WTC11 (cell line): ENCODE measurements at regions not wholly inside any gene's neighbourhood (a gene's known extent, or its start where the extent isn't known, plus 50 kb on each side); places are given as distances from the start of the nearest gene placed in this dataset.
A peak's percentile ranks its signal among the peaks of the same experiment; 100 is the strongest.

Experiments
- ATAC-seq: fragments of 200-7000 bp; cut with Tn5 transposase; 2 replicates; pipeline ENCODE4 v1.10.0; 2021; ENCODE audit warnings: mild to moderate bottlenecking, moderate library complexity
- CTCF ChIA-PET: fragments of 300-600 bp; sonication (Branson Sonifier 250); formaldehyde crosslinking; loops from one replicate; lab custom pipeline; 2021; ENCODE audit warnings: antibody characterized with exemption; lab: Charles Lee
- POLR2A ChIA-PET: fragments of 350-600 bp; sonication (Branson Sonifier 250); formaldehyde crosslinking; loops from one replicate; lab custom pipeline; 2021; ENCODE audit warnings: antibody characterized with exemption; lab: Charles Lee
- DNase-seq: peaks from one replicate; pipeline ENCODE4 v3.0.0; 2021; ENCODE audit warnings: low spot score
- H3K27ac Mint-ChIP-seq: 2 replicates; pipeline ENCODE4 v1.8.0; 2021; ENCODE audit warnings: mixed read lengths
- H3K27me3 Mint-ChIP-seq: 2 replicates; pipeline ENCODE4 v1.8.0; 2021; ENCODE audit warnings: low read depth, mild to moderate bottlenecking, moderate library complexity, mixed read lengths
- H3K36me3 Mint-ChIP-seq: 2 replicates; pipeline ENCODE4 v1.8.0; 2021; ENCODE audit warnings: mixed read lengths
- H3K4me1 Mint-ChIP-seq: 2 replicates; pipeline ENCODE4 v1.8.0; 2022; ENCODE audit warnings: mixed read lengths
- H3K4me3 Mint-ChIP-seq: 2 replicates; pipeline ENCODE4 v1.8.0; 2021; ENCODE audit warnings: mild to moderate bottlenecking, moderate library complexity, mixed read lengths
- H3K9me3 Mint-ChIP-seq: 2 replicates; pipeline ENCODE4 v1.8.0; 2021; ENCODE audit warnings: mixed read lengths
- GABPB1 ChIP-seq: sonication (generic); formaldehyde crosslinking; IDR thresholded peaks from 2 replicates; pipeline ENCODE4 v1.8.1; 2023; ENCODE audit warnings: mild to moderate bottlenecking, missing genetic modification reagents
- MAX ChIP-seq: sonication (generic); formaldehyde crosslinking; IDR thresholded peaks from 2 replicates; pipeline ENCODE4 v1.8.0; 2022; ENCODE audit warnings: mild to moderate bottlenecking, missing genetic modification reagents
- MYBL2 ChIP-seq: sonication (generic); formaldehyde crosslinking; IDR thresholded peaks from 2 replicates; pipeline ENCODE4 v1.8.1; 2023; ENCODE audit warnings: mild to moderate bottlenecking, moderate library complexity, missing genetic modification reagents
- STAT6 ChIP-seq: sonication (generic); formaldehyde crosslinking; conservative IDR thresholded peaks from 2 replicates; pipeline ENCODE4 v1.8.1; 2023; ENCODE audit warnings: mild to moderate bottlenecking, low read depth, missing genetic modification reagents, moderate library complexity
- USF2 ChIP-seq: sonication (generic); formaldehyde crosslinking; IDR thresholded peaks from 2 replicates; pipeline ENCODE4 v1.8.1; 2023; ENCODE audit warnings: mild to moderate bottlenecking, missing genetic modification reagents, moderate library complexity
- ZBTB21 ChIP-seq: sonication (generic); formaldehyde crosslinking; IDR thresholded peaks from 2 replicates; pipeline ENCODE4 v1.8.1; 2023; ENCODE audit warnings: mild to moderate bottlenecking, missing genetic modification reagents, borderline replicate concordance
- ZNF416 ChIP-seq: fragments of 250-450 bp; sonication (Bioruptor Pico); IDR thresholded peaks from 2 replicates; pipeline ENCODE4 v1.9.0; 2021; ENCODE audit warnings: mild to moderate bottlenecking, inconsistent platforms
- ZNF671 ChIP-seq: fragments of 250-450 bp; sonication (Bioruptor Pico); IDR thresholded peaks from 2 replicates; pipeline ENCODE4 v1.8.0; 2021; ENCODE audit warnings: mild to moderate bottlenecking
- TF ChIP-seq, protein P1 (sequence below): sonication (generic); formaldehyde crosslinking; IDR thresholded peaks from 2 replicates; pipeline ENCODE4 v1.8.0; 2023; ENCODE audit warnings: missing genetic modification reagents
- TF ChIP-seq, protein P2 (sequence below): sonication (generic); formaldehyde crosslinking; IDR thresholded peaks from 2 replicates; pipeline ENCODE4 v1.8.0; 2023; ENCODE audit warnings: missing genetic modification reagents, mild to moderate bottlenecking, borderline replicate concordance
- TF ChIP-seq, protein P3 (sequence below): fragments of 250-450 bp; sonication (Bioruptor Pico); IDR thresholded peaks from 2 replicates; pipeline ENCODE4 v1.9.0; 2021; ENCODE audit warnings: mild to moderate bottlenecking, borderline replicate concordance

DNA sequence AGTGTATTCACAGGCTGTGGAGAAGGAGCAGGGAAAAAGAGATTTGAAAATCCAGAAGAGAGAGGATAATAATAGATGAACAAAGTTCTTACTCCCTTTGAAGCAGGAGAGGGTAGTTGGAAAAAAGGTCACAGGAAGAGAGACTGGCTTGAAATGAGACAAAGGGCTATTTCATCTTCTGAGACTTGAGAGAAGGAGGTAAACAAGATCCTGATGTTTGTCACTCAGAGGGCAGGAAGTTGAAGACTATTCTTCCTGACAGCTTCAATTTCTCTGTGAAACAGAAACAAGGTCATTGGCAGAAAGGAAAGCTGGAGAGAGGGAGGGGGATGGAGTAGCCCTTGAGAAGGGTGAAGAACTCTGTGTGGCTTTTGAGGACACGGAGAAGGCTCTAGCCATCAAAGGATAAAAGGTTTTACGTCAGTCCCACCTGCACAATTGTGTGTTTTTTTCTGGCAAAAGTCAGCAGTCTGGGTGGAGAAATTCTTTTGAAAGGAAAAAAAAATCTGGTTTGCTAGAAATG lies 216.1 kb upstream of the STEAP4 start:
- ChIA-PET POLR2A (no interaction called here), CTCF (interaction anchor here (1.4 kb wide), 1 partner anchor 279 kb away, joined by 4 read pairs; no protein-coding TSS in a partner anchor)
- H3K9me3 Mint-ChIP-seq = peaks cover 19% of the 10 kb centered on the region; the same call in 1 of the 2 replicates
- no peak overlapping the region for H3K4me3 Mint-ChIP-seq
- H3K36me3 Mint-ChIP-seq = no peaks in the 10 kb centered on the region; the same call in 1 of the 2 replicates
- H3K27ac Mint-ChIP-seq = peak overlapping the region; percentile 4; the same call in 1 of the 2 replicates
- TF ChIP-seq ZNF416 (CRISPR knock-in tag) = no peak
- TF ChIP-seq ZBTB21 (CRISPR knock-in tag) = no peak
- TF ChIP-seq, protein P1, sequence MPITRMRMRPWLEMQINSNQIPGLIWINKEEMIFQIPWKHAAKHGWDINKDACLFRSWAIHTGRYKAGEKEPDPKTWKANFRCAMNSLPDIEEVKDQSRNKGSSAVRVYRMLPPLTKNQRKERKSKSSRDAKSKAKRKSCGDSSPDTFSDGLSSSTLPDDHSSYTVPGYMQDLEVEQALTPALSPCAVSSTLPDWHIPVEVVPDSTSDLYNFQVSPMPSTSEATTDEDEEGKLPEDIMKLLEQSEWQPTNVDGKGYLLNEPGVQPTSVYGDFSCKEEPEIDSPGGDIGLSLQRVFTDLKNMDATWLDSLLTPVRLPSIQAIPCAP = no peak
- TF ChIP-seq ZNF671 = no peak
- ATAC-seq (no peak), DNase-seq (no peak)
- peaks cover 10% of the 10 kb centered on the region for H3K4me1 Mint-ChIP-seq
- H3K27me3 Mint-ChIP-seq = no peaks in the 10 kb centered on the region

- ChIA-PET POLR2A (no interaction called here), CTCF (no interaction called here)
- Mint-ChIP-seq H3K9me3 (0 out of 2 replicates have a peak, but pooled peaks cover 3% of the 10 kb centered on the region), H3K27ac (no peak overlapping the region), H3K27me3 (no peaks in the 10 kb centered on the region), H3K36me3 (no peaks in the 10 kb centered on the region), H3K4me3 (no peak overlapping the region), H3K4me1 (no peaks in the 10 kb centered on the region)
- no peak for TF ChIP-seq STAT6 (CRISPR knock-in tag)
- DNase-seq (no peak), ATAC-seq (no peak)
Measured at GRCh38 chr7:88516429-88516828, 209.7 kb upstream of the STEAP4 start.

DNA sequence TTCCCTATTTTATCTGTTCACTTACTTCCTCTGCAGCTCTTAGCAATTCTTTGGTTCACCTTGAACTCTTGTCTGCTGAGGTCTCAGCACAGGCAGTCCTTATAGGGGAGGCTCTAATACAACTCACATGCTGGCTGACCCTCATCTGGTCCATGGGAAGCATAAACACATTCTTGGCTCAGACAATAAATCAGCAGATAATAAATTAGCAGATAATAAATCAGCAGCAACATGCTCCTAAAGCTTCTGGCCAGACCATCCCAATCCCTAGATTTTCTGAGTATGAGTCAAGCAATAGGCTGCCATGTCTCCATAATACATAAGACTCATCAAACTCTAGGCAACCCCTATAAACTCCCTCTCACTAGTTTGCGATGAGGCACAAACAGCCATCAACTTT lies 208.6 kb upstream of the STEAP4 start:
- DNase-seq = no peak
- TF ChIP-seq MYBL2 (CRISPR knock-in tag) (no peak), USF2 (CRISPR knock-in tag) (no peak), MAX (CRISPR knock-in tag) (no peak), GABPB1 (CRISPR knock-in tag) (no peak)
- TF ChIP-seq, protein P2, sequence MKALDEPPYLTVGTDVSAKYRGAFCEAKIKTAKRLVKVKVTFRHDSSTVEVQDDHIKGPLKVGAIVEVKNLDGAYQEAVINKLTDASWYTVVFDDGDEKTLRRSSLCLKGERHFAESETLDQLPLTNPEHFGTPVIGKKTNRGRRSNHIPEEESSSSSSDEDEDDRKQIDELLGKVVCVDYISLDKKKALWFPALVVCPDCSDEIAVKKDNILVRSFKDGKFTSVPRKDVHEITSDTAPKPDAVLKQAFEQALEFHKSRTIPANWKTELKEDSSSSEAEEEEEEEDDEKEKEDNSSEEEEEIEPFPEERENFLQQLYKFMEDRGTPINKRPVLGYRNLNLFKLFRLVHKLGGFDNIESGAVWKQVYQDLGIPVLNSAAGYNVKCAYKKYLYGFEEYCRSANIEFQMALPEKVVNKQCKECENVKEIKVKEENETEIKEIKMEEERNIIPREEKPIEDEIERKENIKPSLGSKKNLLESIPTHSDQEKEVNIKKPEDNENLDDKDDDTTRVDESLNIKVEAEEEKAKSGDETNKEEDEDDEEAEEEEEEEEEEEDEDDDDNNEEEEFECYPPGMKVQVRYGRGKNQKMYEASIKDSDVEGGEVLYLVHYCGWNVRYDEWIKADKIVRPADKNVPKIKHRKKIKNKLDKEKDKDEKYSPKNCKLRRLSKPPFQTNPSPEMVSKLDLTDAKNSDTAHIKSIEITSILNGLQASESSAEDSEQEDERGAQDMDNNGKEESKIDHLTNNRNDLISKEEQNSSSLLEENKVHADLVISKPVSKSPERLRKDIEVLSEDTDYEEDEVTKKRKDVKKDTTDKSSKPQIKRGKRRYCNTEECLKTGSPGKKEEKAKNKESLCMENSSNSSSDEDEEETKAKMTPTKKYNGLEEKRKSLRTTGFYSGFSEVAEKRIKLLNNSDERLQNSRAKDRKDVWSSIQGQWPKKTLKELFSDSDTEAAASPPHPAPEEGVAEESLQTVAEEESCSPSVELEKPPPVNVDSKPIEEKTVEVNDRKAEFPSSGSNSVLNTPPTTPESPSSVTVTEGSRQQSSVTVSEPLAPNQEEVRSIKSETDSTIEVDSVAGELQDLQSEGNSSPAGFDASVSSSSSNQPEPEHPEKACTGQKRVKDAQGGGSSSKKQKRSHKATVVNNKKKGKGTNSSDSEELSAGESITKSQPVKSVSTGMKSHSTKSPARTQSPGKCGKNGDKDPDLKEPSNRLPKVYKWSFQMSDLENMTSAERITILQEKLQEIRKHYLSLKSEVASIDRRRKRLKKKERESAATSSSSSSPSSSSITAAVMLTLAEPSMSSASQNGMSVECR (CRISPR knock-in tag) = no peak
- TF ChIP-seq, protein P3, sequence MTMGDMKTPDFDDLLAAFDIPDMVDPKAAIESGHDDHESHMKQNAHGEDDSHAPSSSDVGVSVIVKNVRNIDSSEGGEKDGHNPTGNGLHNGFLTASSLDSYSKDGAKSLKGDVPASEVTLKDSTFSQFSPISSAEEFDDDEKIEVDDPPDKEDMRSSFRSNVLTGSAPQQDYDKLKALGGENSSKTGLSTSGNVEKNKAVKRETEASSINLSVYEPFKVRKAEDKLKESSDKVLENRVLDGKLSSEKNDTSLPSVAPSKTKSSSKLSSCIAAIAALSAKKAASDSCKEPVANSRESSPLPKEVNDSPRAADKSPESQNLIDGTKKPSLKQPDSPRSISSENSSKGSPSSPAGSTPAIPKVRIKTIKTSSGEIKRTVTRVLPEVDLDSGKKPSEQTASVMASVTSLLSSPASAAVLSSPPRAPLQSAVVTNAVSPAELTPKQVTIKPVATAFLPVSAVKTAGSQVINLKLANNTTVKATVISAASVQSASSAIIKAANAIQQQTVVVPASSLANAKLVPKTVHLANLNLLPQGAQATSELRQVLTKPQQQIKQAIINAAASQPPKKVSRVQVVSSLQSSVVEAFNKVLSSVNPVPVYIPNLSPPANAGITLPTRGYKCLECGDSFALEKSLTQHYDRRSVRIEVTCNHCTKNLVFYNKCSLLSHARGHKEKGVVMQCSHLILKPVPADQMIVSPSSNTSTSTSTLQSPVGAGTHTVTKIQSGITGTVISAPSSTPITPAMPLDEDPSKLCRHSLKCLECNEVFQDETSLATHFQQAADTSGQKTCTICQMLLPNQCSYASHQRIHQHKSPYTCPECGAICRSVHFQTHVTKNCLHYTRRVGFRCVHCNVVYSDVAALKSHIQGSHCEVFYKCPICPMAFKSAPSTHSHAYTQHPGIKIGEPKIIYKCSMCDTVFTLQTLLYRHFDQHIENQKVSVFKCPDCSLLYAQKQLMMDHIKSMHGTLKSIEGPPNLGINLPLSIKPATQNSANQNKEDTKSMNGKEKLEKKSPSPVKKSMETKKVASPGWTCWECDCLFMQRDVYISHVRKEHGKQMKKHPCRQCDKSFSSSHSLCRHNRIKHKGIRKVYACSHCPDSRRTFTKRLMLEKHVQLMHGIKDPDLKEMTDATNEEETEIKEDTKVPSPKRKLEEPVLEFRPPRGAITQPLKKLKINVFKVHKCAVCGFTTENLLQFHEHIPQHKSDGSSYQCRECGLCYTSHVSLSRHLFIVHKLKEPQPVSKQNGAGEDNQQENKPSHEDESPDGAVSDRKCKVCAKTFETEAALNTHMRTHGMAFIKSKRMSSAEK (CRISPR knock-in tag) = no peak
- no peaks in the 10 kb centered on the region for H3K27me3 Mint-ChIP-seq
- ChIA-PET CTCF (no interaction called here), POLR2A (no interaction called here)
- ATAC-seq = no peak
- no peak overlapping the region for H3K4me3 Mint-ChIP-seq
- H3K4me1 Mint-ChIP-seq = no peaks in the 10 kb centered on the region
- H3K27ac Mint-ChIP-seq = no peak overlapping the region
- H3K36me3 Mint-ChIP-seq = peaks cover 2% of the 10 kb centered on the region; the same call in 1 of the 2 replicates
- H3K9me3 Mint-ChIP-seq = 0 out of 2 replicates have a peak, but pooled peaks cover 3% of the 10 kb centered on the region
